ENCODE measurements at regions not wholly inside any gene's neighbourhood (a gene's known extent, or its start where the extent isn't known, plus 50 kb on each side); places are given as distances from the start of the nearest gene placed in this dataset.

GRCh38 chr6:139636391-139636790 is 261.9 kb upstream of the CITED2 start:
- 60 to 92% (median 84%) methylated on average over 1 of the region's 1 CpG for WGBS, 4 donors
- intact Hi-C loops (cut with DNase I), result no loop called here
- Histone ChIP-seq H3K27me3 (no peaks in the 10 kb centered on the region), H3K27ac (no peak overlapping the region), H3K4me1 (replicated peaks in 1 of 2) (no peaks in the 10 kb centered on the region), H3K4me3 (no peak overlapping the region), H3K36me3 (replicated peaks in 1 of 2) (no peaks in the 10 kb centered on the region), H3K9me3 (replicated peaks in 1 of 3) (no peaks in the 10 kb centered on the region)
- DNase-seq, result no peak
- TF ChIP-seq POLR2A (IDR thresholded peaks at IDR 0.05), result no peak
- TF ChIP-seq, protein P1, sequence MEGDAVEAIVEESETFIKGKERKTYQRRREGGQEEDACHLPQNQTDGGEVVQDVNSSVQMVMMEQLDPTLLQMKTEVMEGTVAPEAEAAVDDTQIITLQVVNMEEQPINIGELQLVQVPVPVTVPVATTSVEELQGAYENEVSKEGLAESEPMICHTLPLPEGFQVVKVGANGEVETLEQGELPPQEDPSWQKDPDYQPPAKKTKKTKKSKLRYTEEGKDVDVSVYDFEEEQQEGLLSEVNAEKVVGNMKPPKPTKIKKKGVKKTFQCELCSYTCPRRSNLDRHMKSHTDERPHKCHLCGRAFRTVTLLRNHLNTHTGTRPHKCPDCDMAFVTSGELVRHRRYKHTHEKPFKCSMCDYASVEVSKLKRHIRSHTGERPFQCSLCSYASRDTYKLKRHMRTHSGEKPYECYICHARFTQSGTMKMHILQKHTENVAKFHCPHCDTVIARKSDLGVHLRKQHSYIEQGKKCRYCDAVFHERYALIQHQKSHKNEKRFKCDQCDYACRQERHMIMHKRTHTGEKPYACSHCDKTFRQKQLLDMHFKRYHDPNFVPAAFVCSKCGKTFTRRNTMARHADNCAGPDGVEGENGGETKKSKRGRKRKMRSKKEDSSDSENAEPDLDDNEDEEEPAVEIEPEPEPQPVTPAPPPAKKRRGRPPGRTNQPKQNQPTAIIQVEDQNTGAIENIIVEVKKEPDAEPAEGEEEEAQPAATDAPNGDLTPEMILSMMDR (IDR thresholded peaks at IDR 0.05), result no peak

DNA sequence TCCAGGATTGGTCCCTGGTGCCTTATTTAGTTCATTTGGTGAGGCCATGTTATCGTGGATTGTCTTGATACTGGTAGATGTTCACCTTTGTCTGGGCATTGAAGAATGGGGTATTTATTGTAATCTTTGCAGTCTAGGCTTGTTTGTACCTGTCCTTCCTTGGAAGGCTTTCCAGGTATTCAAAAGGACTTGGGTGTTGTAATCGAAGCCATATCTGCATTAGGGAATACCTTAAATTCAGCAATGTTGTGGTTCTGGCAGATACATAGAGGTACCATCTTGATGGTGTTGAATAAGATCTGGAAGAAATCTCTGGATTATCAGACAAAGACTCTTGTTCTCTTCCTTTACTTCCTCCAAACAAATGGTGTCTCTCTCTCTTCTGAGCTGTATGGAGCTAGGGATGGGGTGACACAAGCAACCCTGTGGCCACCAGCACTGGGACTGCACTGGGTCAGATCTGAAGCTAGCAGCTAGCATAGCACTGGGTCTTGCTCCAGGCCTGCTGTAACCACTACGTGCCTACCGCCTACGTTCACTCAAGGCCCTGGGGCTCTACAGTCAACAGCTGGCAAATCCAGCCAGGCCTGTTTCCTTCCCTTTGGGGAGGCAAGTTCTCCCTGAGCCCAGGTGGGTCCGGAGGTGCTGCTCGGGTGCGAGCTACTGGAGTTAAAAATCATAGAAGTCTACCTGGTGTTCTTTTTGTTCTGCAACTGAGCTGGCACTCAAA is 261.1 kb upstream of the CITED2 start:
- Histone ChIP-seq H3K27me3 (no peaks in the 10 kb centered on the region), H3K36me3 (replicated peaks in 1 of 2) (no peaks in the 10 kb centered on the region), H3K4me1 (replicated peaks in 1 of 2) (no peaks in the 10 kb centered on the region), H3K9me3 (replicated peaks in 1 of 3) (no peaks in the 10 kb centered on the region), H3K27ac (no peak overlapping the region), H3K4me3 (no peak overlapping the region)
- intact Hi-C loops (cut with DNase I), result no loop called here
- no peak for TF ChIP-seq POLR2A (IDR thresholded peaks at IDR 0.05)
- TF ChIP-seq, protein P1 (IDR thresholded peaks at IDR 0.05), result no peak
- DNase-seq, result no peak
- 92 to 95% (median 93%) methylated on average over 8 of the region's 8 CpGs for WGBS, 4 donors

DNA sequence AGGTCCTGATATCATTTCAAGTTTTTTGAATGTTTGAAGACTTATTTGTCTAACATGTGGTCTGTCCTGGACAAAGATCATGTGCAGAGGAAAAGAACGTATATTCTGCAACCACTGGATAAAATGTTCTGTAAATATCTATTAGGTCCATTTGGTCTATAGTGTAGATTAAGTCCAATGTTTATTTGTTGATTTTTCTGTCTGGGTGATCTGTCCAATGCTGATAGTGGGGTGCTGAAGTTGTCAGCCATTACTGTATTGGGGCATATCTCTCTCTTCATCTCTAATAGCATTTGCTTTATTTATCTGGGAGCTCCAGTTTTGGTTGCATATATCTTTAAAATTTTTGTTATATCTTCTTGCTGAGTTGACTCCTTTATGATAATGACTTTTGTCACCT is 258.4 kb upstream of the CITED2 start:
- TF ChIP-seq, protein P1 (IDR thresholded peaks at IDR 0.05), result no peak
- no peak for TF ChIP-seq POLR2A (IDR thresholded peaks at IDR 0.05)
- intact Hi-C loops (cut with DNase I), result no loop called here
- Histone ChIP-seq H3K9me3 (replicated peaks in 1 of 3) (no peaks in the 10 kb centered on the region), H3K4me1 (replicated peaks in 1 of 2) (no peaks in the 10 kb centered on the region), H3K36me3 (replicated peaks in 1 of 2) (no peaks in the 10 kb centered on the region), H3K4me3 (no peak overlapping the region), H3K27ac (no peak overlapping the region), H3K27me3 (no peaks in the 10 kb centered on the region)
- no peak for DNase-seq
- WGBS, 4 donors, result 77 to 92% (median 86%) methylated on average over 1 of the region's 1 CpG

- intact Hi-C loops (cut with DNase I), result no loop called here
- DNase-seq, result no peak
- Histone ChIP-seq H3K4me3 (no peak overlapping the region), H3K36me3 (replicated peaks in 1 of 2) (no peaks in the 10 kb centered on the region), H3K4me1 (replicated peaks in 1 of 2) (peaks cover 0 to 9% of the 10 kb centered on the region in 2 donors), H3K9me3 (replicated peaks in 1 of 3) (no peaks in the 10 kb centered on the region), H3K27ac (no peak overlapping the region), H3K27me3 (no peaks in the 10 kb centered on the region)
- TF ChIP-seq POLR2A (IDR thresholded peaks at IDR 0.05), result no peak
- TF ChIP-seq, protein P1 (IDR thresholded peaks at IDR 0.05), result no peak
- WGBS, 4 donors, result 39 to 67% (median 58%) methylated on average over 1 of the region's 1 CpG
Measured at GRCh38 chr6:139628270-139628669, 253.8 kb upstream of the CITED2 start.
